ENCODE measurements at regions not wholly inside any gene's neighbourhood (a gene's known extent, or its start where the extent isn't known, plus 50 kb on each side); places are given as distances from the start of the nearest gene placed in this dataset.

DNA sequence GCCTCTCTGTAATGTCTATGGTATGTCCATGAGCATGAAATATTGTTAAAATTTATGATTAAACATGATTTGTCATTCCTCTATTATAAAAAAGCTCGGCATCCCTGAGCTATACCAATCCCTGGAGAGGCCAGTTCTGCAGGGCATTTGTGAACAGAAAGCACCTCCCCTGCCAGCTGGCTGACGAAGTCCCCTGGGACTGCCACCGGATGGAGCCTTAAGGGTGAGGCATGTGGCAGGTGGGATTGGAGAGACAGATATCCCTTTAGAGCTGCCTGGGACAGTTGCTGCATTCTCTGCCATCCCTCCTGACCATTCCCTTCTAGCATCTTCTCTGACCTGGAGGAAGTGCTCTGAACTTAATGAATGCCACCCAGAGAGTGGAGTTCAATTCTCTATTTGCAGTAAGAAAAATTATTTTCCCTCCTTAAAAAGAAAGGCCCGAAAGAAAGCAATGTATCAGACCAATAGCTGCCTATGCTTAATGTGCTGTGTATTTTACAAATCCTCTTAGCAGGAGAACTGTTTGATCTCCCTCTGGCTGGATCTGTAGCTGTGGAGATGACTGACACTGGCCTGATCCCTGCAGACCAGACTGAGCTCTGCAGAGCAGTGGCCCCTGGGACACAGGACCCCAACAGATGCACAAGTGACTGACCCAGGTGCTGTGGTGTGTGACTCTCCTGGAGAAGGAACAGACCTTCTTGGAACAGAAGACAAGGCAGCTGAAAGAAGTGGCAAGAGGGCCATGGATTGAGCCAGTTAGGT is 219.0 kb upstream of the NAV2 start:
- in situ Hi-C loops (cut with MboI; ENCODE audit: low sequenced_read_pairs), result no loop called here

DNA sequence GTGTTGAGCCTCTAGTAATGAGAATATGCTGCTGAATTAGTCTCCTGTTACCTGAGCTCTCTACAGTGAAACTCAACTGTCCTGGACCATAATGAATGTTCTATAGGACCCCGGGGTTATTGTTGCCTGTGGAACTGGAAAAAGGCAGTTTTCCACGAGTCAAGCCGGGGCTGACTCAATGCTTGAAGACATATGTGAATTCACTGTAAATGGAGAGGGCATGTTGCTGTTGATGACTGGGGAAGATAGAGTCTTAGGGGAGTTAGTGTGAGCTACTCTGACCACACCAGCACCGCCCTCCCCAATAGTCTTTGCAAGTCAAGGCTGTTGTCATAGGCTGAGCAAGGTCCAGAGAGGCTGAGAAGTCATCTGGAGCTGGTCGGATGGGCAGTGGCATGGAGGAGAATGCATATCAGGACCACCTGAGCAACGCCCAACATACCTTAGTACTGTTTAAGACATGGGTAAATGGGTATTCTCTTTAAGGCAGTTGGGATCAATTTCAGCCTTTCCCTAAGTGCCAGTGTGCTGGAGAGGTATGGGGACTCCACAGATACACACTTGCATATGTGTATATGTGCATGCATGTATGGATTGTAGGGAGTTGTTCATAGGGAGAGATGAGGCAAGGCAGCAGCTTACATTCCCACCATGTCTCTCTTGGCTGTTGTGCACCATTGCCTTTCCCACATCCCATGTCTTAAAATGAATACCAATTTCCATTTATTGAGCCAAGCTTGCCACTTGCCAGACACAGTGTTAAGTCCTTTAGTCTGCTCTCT is 230.1 kb upstream of the NAV2 start:
- in situ Hi-C loops (cut with MboI; ENCODE audit: low sequenced_read_pairs), result no loop called here

- in situ Hi-C loops (cut with MboI; ENCODE audit: low sequenced_read_pairs), result no loop called here
These were observed 232.1 kb upstream of the NAV2 start for GRCh38 chr11:19480540-19480939.

GRCh38 chr11:19478891-19479290 is 233.7 kb upstream of the NAV2 start:
- in situ Hi-C loops (cut with MboI; ENCODE audit: low sequenced_read_pairs), result no loop called here

DNA sequence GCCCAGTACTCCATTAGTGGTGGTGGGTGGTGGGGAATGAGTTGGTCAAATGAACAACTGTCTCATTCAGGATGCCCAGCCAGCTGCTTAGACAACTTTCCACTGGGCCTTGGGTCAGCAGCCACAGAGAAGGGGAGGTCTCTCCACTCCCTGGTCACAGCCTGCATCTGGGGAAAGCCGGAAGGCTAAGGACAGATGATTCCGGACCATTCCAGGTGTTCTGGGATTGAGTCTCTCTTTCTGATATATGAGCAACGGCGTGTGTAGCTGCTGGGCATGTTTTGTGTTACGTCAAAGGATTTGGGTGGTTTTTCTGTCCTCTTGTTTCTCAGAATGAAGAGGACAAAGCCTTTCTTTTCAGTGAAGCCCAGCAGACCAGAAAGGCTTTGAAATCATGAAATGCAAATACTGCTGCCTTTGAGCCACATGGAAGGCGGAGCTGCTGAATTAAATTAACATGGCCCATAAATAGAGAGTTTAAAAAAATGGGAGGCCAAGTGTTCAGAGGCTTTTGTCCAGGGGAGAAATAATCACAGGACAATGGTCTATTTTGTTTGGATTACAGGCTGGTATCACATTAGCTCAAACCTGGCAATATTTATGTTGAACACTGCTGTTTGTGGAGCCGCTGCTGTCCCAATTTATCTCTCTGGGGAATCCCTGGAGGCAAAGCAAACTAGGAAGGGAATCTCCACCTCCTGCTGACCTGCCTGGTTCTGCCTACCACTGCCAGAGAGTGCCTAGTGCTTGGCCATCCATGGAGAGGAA is 234.4 kb upstream of the E2F8 start:
- in situ Hi-C loops (cut with MboI; ENCODE audit: low sequenced_read_pairs), result no loop called here

DNA sequence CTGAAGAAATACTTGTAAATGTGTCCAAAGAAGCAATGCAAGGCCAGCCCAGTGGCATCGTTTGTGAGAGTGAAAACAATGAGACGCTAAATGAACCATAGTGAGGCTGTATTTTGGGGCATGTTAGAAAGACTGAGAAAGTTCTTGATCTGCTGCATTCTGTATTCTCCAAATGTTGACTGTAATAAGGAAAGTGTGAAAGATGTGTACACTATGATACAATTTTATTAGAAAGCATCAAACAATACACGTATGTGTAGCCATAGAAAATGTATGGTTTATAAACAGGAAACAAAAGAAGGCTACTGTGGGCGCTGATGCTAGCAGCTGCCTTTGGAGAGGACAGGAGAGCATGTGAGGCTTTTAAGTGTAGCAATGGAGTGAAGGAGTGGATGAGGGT is 233.5 kb upstream of the E2F8 start:
- in situ Hi-C loops (cut with MboI; ENCODE audit: low sequenced_read_pairs), result no loop called here

- in situ Hi-C loops (cut with MboI; ENCODE audit: low sequenced_read_pairs), result no loop called here
These were observed 231.9 kb upstream of the E2F8 start for GRCh38 chr11:19472679-19473078.

- in situ Hi-C loops (cut with MboI; ENCODE audit: low sequenced_read_pairs), result no loop called here
These were observed 227.2 kb upstream of the E2F8 start for GRCh38 chr11:19467904-19468303.

- in situ Hi-C loops (cut with MboI; ENCODE audit: low sequenced_read_pairs), result no loop called here
These were observed 225.6 kb upstream of the E2F8 start for GRCh38 chr11:19466314-19466713.

DNA sequence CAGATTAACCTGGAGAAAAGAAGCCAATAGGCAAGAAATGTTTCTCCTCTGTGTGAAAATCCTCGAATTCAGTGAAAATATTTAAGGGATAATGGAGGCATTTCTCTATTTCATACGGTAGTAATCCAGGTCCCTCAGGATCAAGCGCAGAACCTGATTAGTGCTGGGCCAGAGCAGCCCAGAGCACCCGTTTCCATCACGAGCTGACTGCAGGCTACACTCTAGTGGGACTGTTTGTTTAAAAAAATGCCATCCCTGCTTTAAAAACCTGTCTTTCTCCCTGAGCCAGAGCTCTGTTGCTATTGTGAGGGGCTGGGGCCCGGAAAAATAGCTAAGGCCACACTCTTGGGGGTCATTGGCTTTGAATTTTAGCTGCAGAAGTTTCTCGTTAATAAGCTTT is 223.2 kb upstream of the E2F8 start:
- in situ Hi-C loops (cut with MboI; ENCODE audit: low sequenced_read_pairs), result no loop called here

DNA sequence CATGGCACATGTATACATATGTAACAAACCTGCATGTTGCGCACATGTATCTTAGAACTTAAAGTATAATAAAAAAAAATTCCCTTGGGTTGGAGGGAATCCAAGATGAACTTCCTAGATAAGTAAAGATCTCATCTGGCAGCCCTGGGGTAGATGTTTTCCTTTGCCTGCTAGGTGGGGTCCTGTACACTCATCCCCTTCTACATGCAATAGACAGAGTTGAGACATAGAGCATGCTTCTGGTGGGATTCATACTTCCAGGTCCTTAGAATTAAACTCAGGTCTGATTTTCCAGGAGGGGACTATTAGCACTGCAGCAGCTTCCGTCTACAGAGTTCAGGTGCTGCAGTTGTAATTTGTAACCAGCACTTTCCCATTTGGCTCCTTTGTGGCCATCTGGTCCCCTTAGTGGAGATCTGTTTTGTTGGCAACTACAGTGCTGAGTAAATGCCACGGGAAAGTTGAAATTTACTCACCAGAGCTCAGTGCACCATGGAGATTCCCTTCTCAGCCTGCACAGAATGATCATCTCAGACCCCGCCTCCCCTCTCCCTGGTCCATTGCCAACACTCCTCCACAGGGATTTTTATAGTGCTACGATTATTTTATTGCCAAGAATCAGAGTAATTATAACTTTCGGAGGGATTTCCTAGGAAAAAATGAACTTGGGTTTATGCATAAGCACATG is 220.1 kb upstream of the E2F8 start:
- in situ Hi-C loops (cut with MboI; ENCODE audit: low sequenced_read_pairs), result no loop called here

DNA sequence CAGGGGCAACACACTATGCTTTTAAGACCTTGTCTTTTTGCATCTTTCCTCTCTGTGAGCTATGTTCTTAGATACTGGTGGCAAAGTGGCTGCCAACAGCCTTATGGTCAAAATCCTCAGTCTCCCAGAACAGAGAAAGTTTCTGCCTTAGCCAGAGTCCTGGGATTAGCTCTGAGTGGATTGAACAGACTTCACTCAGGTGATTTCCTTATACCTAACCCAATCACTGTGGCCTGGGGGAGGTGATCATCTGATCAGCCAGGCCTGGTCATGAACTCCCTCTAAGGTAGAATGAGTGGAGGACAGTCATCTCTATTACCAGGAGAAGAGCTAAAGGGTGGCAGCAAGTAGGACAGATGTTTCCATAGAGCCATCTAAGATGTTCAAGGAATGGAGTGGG is 218.5 kb upstream of the E2F8 start:
- in situ Hi-C loops (cut with MboI; ENCODE audit: low sequenced_read_pairs), result no loop called here

GRCh38 chr11:19458721-19459120 is 218.0 kb upstream of the E2F8 start:
- in situ Hi-C loops (cut with MboI; ENCODE audit: low sequenced_read_pairs), result no loop called here

- in situ Hi-C loops (cut with MboI; ENCODE audit: low sequenced_read_pairs), result no loop called here
These were observed 217.5 kb upstream of the E2F8 start for GRCh38 chr11:19458231-19458630.

DNA sequence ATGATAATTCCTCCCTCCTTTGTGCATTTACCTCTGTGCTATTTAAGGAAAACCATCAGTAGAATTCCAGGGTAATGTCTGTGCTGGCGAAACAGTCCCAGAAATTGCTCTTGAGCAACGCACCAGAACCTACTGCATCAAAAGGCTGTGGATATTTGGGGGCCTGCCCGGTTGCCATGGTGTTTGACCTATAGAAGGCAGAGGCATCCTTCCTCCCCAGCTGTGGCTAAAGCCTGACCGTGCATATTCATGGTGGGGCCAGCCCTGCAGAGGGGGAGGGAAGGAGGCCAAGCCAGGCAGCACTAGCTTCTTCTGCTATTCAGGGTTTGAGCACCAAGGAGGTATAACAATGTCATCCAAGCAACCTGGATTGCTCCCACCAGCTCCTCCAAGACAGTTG is 215.0 kb upstream of the E2F8 start:
- in situ Hi-C loops (cut with MboI; ENCODE audit: low sequenced_read_pairs), result no loop called here

DNA sequence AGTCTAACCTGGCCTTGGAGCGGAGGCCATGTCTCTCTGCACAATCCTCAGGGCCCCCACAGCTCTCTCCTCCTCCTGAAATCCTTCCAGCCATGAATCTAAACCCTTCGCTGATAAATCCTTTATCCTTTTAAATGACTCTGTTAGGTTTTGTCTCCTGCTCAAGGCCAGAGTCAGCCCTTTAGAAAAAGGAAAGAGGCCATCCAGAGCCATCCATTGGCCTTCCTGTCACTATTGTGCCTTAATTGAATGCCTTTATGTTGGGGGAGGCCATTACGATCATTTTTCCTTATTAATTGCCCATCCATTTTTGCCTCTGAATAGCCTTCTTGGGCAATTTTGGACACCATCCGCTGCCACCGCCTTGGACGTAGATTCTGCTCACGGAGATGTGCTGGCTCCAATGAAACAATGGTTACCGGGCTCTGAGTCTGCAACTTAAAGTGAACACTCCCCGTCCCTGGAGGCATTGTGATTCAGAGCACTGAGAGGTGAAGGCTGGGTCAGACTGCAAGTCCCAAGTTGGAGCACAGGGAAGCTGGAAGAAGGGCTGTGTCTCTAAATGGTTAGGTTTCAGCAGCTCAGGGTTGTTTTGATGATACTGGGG is 213.0 kb upstream of the E2F8 start:
- in situ Hi-C loops (cut with MboI; ENCODE audit: low sequenced_read_pairs), result no loop called here

DNA sequence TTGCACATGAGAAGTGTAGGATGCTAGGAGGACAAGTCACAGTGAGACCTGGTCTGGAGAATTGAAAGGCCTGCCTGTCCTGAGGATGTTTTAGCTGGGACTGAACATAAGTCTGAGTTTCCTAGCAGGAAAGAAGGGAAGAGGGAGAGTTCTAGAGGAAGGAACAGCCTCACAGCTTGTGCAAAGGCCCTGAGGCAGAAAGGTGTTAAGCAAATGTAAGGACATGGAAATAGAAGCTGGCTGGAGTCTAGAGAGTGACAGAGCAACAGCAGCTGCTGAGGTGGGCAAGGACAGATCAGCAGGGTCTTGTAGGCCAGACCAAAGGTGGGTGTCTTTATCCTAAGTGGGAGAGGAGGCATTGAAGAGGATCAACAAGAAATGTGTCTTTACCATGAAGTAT is 210.9 kb upstream of the E2F8 start:
- in situ Hi-C loops (cut with MboI; ENCODE audit: low sequenced_read_pairs), result no loop called here

DNA sequence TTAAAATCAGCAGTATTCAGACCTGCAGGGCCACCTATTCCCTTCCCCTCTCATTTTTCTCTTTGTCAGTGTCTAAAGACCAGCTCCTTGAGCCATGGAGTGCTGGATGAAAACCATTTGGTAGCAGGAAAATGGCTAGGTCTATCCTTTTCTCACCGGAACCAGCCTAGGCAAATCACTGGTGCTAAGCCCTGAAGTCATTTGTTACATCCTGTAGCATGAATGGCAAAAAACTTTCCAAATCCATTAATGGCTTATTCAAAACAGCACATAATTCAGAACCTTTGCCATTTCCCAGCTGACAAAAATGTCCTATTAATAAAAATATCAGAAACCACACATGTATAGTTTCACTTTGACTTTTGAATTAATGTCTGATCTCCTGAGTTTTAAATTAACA is 209.5 kb upstream of the E2F8 start:
- in situ Hi-C loops (cut with MboI; ENCODE audit: low sequenced_read_pairs), result no loop called here

DNA sequence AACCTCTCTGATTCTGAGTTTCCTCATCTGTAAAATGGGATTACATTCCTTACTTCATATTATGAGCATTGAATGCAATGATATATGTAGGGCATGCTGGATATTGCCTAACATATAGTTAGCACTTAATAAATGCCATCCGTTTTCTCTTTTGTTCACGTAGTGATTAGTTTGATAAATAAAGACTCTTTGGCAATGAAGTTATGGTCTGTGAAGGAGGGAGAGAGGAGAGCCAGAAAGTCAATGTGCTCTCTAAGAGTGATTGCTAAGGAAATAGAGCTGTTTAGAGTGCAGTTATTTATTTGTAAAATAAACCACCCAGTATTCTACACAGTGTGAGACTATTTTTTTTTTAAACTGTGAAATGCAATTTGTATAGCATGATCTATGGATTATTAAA is 207.9 kb upstream of the E2F8 start:
- in situ Hi-C loops (cut with MboI; ENCODE audit: low sequenced_read_pairs), result no loop called here

GRCh38 chr11:19447150-19447566 is 206.4 kb upstream of the E2F8 start:
- in situ Hi-C loops (cut with MboI; ENCODE audit: low sequenced_read_pairs), result no loop called here

DNA sequence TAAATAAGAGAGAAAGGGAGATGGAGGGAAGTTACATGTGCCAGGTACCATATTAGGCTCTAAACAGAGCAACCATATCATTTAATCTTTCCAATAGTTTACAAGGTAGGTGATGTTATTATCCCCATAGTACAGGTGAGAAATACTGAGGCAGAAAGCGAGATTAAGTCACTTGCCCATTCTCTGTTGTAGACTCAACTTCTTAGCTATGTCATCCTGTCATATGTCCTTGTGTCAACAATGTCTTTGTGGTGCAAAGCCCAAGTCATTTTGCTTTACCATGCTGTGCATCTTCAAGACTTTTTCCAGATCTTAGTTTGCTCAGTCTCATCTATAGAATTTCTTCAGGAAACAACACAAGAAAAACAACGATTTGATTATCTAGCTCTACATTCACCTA is 205.0 kb upstream of the E2F8 start:
- in situ Hi-C loops (cut with MboI; ENCODE audit: low sequenced_read_pairs), result no loop called here

All from HL-60/S4 treated with retinoic acid at 250 ng/mL for 4 days and 3 days (cell line).